ENCODE measurements at regions not wholly inside any gene's neighbourhood (a gene's known extent, or its start where the extent isn't known, plus 50 kb on each side); places are given as distances from the start of the nearest gene placed in this dataset.
A peak's percentile ranks its signal among the peaks of the same experiment; 100 is the strongest.

- no peak for DNase-seq (ENCODE audit: low spot score)
These were observed 55.6 kb downstream of the ZNF281 start for GRCh38 chr1:200354243-200354642.

GRCh38 chr1:200353232-200353631 is 56.6 kb downstream of the ZNF281 start:
- no peak for DNase-seq (ENCODE audit: low spot score)

GRCh38 chr1:200351826-200352549 is 57.8 kb downstream of the ZNF281 start:
- peak; percentile 18 for DNase-seq (ENCODE audit: low spot score)

- DNase-seq (ENCODE audit: low spot score), result no peak
These were observed 58.4 kb downstream of the ZNF281 start for GRCh38 chr1:200351425-200351824.

GRCh38 chr1:200346700-200347099 is 63.1 kb downstream of the ZNF281 start:
- no peak for DNase-seq (ENCODE audit: low spot score)

GRCh38 chr1:200345520-200345919 is 64.3 kb downstream of the ZNF281 start:
- no peak for DNase-seq (ENCODE audit: low spot score)

- no peak for DNase-seq (ENCODE audit: low spot score)
These were observed 66.0 kb downstream of the ZNF281 start for GRCh38 chr1:200343874-200344273.

- no peak for DNase-seq (ENCODE audit: low spot score)
These were observed 67.1 kb downstream of the ZNF281 start for GRCh38 chr1:200342511-200343311.

GRCh38 chr1:200338451-200338850 is 71.4 kb downstream of the ZNF281 start:
- DNase-seq (ENCODE audit: low spot score), result no peak

GRCh38 chr1:200337831-200338230 is 72.0 kb downstream of the ZNF281 start:
- no peak for DNase-seq (ENCODE audit: low spot score)

GRCh38 chr1:200337410-200337809 is 72.4 kb downstream of the ZNF281 start:
- DNase-seq (ENCODE audit: low spot score), result no peak

GRCh38 chr1:200336901-200337391 is 72.9 kb downstream of the ZNF281 start:
- no peak for DNase-seq (ENCODE audit: low spot score)

GRCh38 chr1:200336101-200336845 is 73.6 kb downstream of the ZNF281 start:
- peak; percentile 34 for DNase-seq (ENCODE audit: low spot score)

- DNase-seq (ENCODE audit: low spot score), result no peak
These were observed 75.1 kb downstream of the ZNF281 start for GRCh38 chr1:200334661-200335256.

GRCh38 chr1:200333329-200333728 is 76.5 kb downstream of the ZNF281 start:
- no peak for DNase-seq (ENCODE audit: low spot score)

GRCh38 chr1:200332716-200333115 is 77.1 kb downstream of the ZNF281 start:
- no peak for DNase-seq (ENCODE audit: low spot score)

- no peak for DNase-seq (ENCODE audit: low spot score)
These were observed 79.0 kb downstream of the ZNF281 start for GRCh38 chr1:200330741-200331428.

- no peak for DNase-seq (ENCODE audit: low spot score)
These were observed 80.5 kb downstream of the ZNF281 start for GRCh38 chr1:200329208-200329882.

- no peak for DNase-seq (ENCODE audit: low spot score)
These were observed 81.5 kb downstream of the ZNF281 start for GRCh38 chr1:200328379-200328778.

GRCh38 chr1:200323856-200324400 is 85.9 kb downstream of the ZNF281 start:
- DNase-seq (ENCODE audit: low spot score), result no peak

GRCh38 chr1:200319148-200319547 is 90.7 kb downstream of the ZNF281 start:
- no peak for DNase-seq (ENCODE audit: low spot score)

Data from RKO (cell line).